Psoas muscle (tissue), 7 donors: ENCODE measurements at regions not wholly inside any gene's neighbourhood (a gene's known extent, or its start where the extent isn't known, plus 50 kb on each side); places are given as distances from the start of the nearest gene placed in this dataset.

Experiments
- ATAC-seq, 4 donors: fragments of 200-7000 bp; cut with Tn5 transposase; one replicate each; pipeline ENCODE4 v1.9.1; 2020; ENCODE audit warnings: moderate library complexity in 3 of 4, mild to moderate bottlenecking in 2 of 4
- DNase-seq, 2 donors: peaks; one replicate each; pipeline ENCODE4 v3.0.0-alpha.2; 2020
- H3K27ac ChIP-seq: fragments of 200-600 bp; one replicate; pipeline ENCODE4 v1.8.0; 2022
- H3K27me3 ChIP-seq, 3 donors: fragments of 200-600 bp in 1 of 3; one replicate each; pipeline versions ENCODE4 v1.6.1 to v1.8.0; 2013 to 2022; ENCODE audit warnings: low read length in 2 of 3, mild to moderate bottlenecking in 2 of 3, moderate library complexity in 1 of 3; ENCODE audit not compliant: insufficient read depth in 3 of 3
- H3K36me3 ChIP-seq, 2 donors: fragments of 200-600 bp in 1 of 2; one replicate each; pipeline versions ENCODE4 v1.6.1 to v1.8.0; 2013 to 2022; ENCODE audit warnings: low read depth in 1 of 2, mild to moderate bottlenecking in 1 of 2, moderate library complexity in 1 of 2; ENCODE audit not compliant: insufficient read depth in 1 of 2
- H3K4me1 ChIP-seq: fragments of 200-600 bp; one replicate; pipeline ENCODE4 v1.8.0; 2022
- H3K4me3 ChIP-seq: fragments of 200-600 bp; one replicate; pipeline ENCODE4 v1.8.0; 2022; ENCODE audit warnings: mild to moderate bottlenecking
- H3K9me3 ChIP-seq: fragments of 200-600 bp; one replicate; pipeline ENCODE4 v1.8.0; 2022
- WGBS, 3 donors: extraction: QIAGEN DNeasy Blood & Tissue Kit; methylation state at CpG; one replicate each; pipeline versions ENCODE4 v1.1.6 to v1.1.7; 2013; 5-methylcytosine and 5-hydroxymethylcytosine counted together
- intact Hi-C, 2 donors: fragments of 100-400 bp; cut with DNase I; formaldehyde crosslinking; loops; one replicate each; pipeline versions ENCODE4 v1.11.0 to v1.14.2; 2022
- TF ChIP-seq, protein P1 (sequence below): fragments of 200-600 bp; IDR thresholded peaks from one replicate; pipeline ENCODE4 v1.8.0; 2022; ENCODE audit warnings: antibody characterized with exemption
- donor health status: healthy with polysubstance abuse.
- donor health status: DM: no; HTN: no; CAD: no; lungs with moderate emphysema.
- donor health status: Bipolar disorder and iron deficiency.
- donor health status: healthy.
- donor health status: DM: yes; HTN: yes; CAD: no.
- donor health status: DM: no; HTN: no; CAD: no.
- donor health status: DM: yes; HTN: yes; CAD: no.

DNA sequence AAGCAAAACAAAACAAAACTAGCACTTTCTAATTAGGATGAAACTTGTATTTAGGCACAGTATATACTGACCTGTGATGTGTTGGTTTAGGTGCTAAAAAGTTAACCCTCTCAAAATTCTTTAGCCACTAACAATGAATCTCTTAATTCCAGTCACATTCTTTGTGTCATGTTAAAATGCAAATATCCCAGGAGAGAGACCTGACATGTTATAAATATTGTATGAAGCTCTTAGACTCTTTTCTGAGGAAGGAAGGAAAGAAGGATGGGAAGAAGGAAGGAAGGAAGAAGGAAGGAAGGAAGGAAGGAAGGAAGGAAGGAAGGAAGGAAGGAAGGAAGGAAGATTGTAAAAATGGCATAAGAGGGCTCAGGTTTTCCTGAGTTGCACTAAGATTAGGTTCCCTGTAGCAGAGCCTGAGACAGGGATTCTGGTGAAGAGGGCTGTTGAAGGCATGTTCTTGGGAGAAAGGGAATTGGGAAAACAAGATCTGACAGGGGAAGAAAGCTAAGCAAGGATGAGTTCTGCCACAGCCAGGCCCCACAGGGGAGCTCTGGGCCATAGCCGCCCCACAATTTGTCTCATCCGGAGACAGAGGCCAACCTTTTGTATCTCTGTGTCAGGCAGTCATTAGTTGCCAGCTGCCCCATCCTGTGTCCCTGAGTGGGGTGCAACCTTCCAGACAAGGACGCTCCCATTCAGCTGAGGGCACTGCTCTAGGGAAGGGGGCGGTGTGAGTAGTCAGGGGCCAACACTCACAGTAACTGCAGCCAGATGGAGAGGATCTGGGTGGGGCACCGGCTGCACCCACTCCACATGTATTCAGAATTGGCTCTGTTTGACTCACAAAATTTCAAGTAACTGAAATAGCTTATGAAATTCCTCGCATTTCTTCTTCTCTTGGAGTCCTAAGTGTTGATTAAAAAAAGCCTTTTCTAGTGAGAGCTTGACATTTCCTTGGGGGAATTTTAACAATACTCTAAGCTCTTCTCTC lies 189.3 kb upstream of the ARG1 start:
- H3K27me3 ChIP-seq: no peaks in the 10 kb centered on the region
- no peak for DNase-seq
- no peak for ATAC-seq
- H3K4me3 ChIP-seq: no peak overlapping the region
- no peaks in the 10 kb centered on the region for H3K9me3 ChIP-seq
- no peaks in the 10 kb centered on the region for H3K36me3 ChIP-seq
- TF ChIP-seq, protein P1, sequence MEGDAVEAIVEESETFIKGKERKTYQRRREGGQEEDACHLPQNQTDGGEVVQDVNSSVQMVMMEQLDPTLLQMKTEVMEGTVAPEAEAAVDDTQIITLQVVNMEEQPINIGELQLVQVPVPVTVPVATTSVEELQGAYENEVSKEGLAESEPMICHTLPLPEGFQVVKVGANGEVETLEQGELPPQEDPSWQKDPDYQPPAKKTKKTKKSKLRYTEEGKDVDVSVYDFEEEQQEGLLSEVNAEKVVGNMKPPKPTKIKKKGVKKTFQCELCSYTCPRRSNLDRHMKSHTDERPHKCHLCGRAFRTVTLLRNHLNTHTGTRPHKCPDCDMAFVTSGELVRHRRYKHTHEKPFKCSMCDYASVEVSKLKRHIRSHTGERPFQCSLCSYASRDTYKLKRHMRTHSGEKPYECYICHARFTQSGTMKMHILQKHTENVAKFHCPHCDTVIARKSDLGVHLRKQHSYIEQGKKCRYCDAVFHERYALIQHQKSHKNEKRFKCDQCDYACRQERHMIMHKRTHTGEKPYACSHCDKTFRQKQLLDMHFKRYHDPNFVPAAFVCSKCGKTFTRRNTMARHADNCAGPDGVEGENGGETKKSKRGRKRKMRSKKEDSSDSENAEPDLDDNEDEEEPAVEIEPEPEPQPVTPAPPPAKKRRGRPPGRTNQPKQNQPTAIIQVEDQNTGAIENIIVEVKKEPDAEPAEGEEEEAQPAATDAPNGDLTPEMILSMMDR: no peak
- WGBS, 3 donors: 57 to 62% (median 59%) methylated on average over 6 of the region's 6 CpGs
- intact Hi-C loops: no loop called here
- H3K27ac ChIP-seq: no peak overlapping the region
- H3K4me1 ChIP-seq: no peaks in the 10 kb centered on the region

DNA sequence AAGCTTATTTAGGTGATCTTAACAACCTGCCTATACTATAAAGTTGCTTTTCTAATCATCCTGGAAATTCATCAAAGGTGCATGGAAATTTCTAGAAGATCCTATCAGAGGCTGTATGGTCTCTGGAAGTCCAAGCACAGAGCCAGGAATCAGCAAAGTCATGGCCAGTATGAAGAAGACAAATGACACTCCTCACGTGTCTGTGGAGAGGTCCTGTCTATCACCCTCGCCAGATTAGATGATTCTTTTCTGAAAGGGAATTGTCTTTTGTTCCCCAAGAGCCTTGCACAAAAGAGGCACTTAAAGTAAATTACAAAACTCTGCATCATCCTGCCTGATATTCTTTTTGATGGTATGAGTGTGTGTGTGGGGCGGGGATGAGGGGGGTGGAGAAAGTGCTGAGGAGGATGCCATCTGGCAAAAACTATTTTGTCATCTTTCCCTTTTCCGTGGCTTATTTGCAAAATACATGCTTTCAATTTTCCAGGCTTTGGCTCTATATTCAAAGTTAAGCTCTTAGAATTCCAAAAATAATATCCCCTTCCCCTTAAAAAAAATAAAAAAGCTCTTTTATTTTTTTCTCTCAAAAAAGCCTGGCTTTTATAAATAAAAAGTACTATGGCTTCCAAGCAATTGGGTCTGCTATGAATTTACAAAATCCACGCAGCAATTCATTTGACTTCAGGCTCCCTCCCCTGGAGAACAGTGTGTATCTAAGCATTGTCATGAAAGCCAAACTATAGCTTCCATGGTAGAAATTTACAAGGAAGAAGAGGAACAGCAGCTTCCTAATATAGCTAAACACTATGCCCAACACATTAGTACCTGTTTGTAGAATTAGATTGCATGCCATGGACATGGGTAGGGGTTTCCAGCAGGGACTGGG lies 185.2 kb upstream of the ARG1 start:
- Histone ChIP-seq H3K4me3 (no peak overlapping the region), H3K27me3 (no peaks in the 10 kb centered on the region), H3K27ac (no peak overlapping the region), H3K36me3 (no peaks in the 10 kb centered on the region), H3K4me1 (no peaks in the 10 kb centered on the region), H3K9me3 (no peaks in the 10 kb centered on the region)
- 37 to 48% (median 43%) methylated on average over 5 of the region's 5 CpGs for WGBS, 3 donors
- intact Hi-C loops: no loop called here
- TF ChIP-seq, protein P1: no peak
- DNase-seq: no peak
- ATAC-seq: no peak

DNA sequence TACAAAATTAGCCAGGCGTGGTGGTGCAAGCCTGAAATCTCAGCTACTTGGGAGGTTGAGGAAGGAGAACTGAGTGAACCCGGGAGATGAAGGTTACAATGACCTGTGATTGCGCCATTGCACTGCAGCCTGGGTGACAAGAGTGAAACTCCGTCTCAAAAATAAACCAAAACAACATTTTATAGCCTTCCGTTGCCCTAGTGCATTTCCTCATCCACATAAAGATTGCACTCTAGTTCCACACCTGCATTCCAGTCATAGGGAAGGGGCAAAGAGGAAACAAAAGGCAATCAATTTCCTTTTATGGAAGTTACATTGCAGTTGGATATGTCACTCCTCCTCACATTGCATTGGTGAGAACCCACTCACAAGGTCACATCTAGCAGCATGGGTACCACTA lies 182.7 kb upstream of the ARG1 start:
- Histone ChIP-seq H3K27ac (no peak overlapping the region), H3K9me3 (no peaks in the 10 kb centered on the region), H3K36me3 (no peaks in the 10 kb centered on the region), H3K4me1 (no peaks in the 10 kb centered on the region), H3K27me3 (no peaks in the 10 kb centered on the region), H3K4me3 (no peak overlapping the region)
- DNase-seq: no peak
- intact Hi-C loops: no loop called here
- WGBS, 3 donors: 90 to 96% (median 92%) methylated on average over 5 of the region's 5 CpGs
- TF ChIP-seq, protein P1: no peak
- ATAC-seq: no peak

DNA sequence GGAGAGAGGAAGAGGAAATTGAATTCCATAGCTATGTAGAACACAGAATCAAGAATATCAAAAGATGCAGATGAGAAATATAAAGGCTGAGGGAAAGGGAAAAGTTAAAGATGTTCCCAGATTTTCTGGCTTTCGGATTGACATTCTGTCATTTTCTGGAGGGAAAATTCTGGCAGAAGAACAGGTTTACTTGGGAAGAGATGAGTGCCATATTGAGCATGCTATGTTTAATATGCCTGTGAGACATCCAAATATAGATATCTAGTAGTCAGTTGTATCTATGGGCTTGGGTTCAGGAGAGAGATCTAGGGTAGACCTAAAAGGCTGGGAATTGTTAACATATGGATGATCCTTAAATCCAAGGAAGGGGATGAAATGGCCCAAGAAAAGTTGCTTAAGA lies 181.9 kb upstream of the ARG1 start:
- intact Hi-C loops: no loop called here
- Histone ChIP-seq H3K27me3 (no peaks in the 10 kb centered on the region), H3K4me1 (no peaks in the 10 kb centered on the region), H3K9me3 (no peaks in the 10 kb centered on the region), H3K36me3 (no peaks in the 10 kb centered on the region), H3K27ac (no peak overlapping the region), H3K4me3 (no peak overlapping the region)
- DNase-seq (no peak), ATAC-seq (no peak)
- 85 to 100% (median 90%) methylated on average over 1 of the region's 1 CpG for WGBS, 3 donors
- TF ChIP-seq, protein P1: no peak
